Left lung (tissue), 4 donors: ENCODE measurements at regions not wholly inside any gene's neighbourhood (a gene's known extent, or its start where the extent isn't known, plus 50 kb on each side); places are given as distances from the start of the nearest gene placed in this dataset.

Experiments used
- ATAC-seq: fragments of 200-7000 bp; cut with Tn5 transposase; one replicate; pipeline ENCODE4 v1.9.1; 2020; ENCODE audit warnings: moderate library complexity
- DNase-seq, 4 donors: peaks; one replicate each; pipeline ENCODE4 v3.0.0-alpha.2; 2013 to 2020
- H3K27ac ChIP-seq, 2 donors: fragments of 200-600 bp; sonication (generic) in 1 of 2; one replicate each; pipeline versions ENCODE4 v1.5.0 to v1.8.0; 2020 to 2021
- H3K27me3 ChIP-seq, 2 donors: fragments of 200-600 bp; sonication (generic) in 1 of 2; one replicate each; pipeline versions ENCODE4 v1.5.0 to v1.8.0; 2020 to 2021
- H3K36me3 ChIP-seq, 2 donors: fragments of 200-600 bp; sonication (generic) in 1 of 2; one replicate each; pipeline versions ENCODE4 v1.5.0 to v1.8.0; 2020 to 2021
- H3K4me1 ChIP-seq, 2 donors: fragments of 200-600 bp; one replicate each; pipeline ENCODE4 v1.8.0; 2021
- H3K4me3 ChIP-seq, 2 donors: fragments of 200-600 bp; sonication (generic) in 1 of 2; one replicate each; pipeline versions ENCODE4 v1.5.0 to v1.8.0; 2020 to 2021; ENCODE audit warnings: mild to moderate bottlenecking in 1 of 2
- H3K9me3 ChIP-seq, 2 donors: fragments of 200-600 bp; sonication (generic) in 1 of 2; one replicate each; pipeline versions ENCODE4 v1.5.0 to v1.8.0; 2020 to 2021
- intact Hi-C, 2 donors: fragments of 100-400 bp; cut with DNase I; formaldehyde crosslinking; loops; one replicate each; pipeline versions ENCODE4 v1.11.2 to v1.14.2; 2022
- TF ChIP-seq, protein P1 (sequence below), 2 donors: fragments of 200-600 bp; sonication (generic) in 1 of 2; IDR thresholded peaks; one replicate each; pipeline versions ENCODE4 v1.5.0 to v1.8.0; 2021; ENCODE audit warnings: antibody characterized with exemption in 2 of 2
- donor health status: DM: no; HTN: yes; CAD: no.
- donor health status: DM: no; HTN: no; CAD: no.

DNA sequence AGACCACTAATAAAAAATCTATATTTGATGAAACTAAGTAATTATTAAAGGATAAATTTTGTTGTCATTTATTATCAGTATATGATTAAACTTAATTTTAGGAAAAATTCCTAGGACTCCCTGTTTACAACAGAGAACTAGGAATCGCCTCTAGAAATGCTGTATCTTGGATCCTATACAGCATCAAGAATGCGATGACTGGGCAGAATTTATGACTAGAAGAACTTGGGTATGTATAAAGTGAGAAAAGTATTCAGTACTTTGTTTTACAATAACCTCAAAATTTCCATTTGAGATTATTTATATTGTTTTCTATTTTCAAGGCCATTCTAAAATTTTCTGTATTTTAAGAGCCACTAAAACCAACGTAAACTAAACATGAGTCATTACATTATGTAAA, 82.3 kb upstream of the AGTR1 start:
- TF ChIP-seq, protein P1, sequence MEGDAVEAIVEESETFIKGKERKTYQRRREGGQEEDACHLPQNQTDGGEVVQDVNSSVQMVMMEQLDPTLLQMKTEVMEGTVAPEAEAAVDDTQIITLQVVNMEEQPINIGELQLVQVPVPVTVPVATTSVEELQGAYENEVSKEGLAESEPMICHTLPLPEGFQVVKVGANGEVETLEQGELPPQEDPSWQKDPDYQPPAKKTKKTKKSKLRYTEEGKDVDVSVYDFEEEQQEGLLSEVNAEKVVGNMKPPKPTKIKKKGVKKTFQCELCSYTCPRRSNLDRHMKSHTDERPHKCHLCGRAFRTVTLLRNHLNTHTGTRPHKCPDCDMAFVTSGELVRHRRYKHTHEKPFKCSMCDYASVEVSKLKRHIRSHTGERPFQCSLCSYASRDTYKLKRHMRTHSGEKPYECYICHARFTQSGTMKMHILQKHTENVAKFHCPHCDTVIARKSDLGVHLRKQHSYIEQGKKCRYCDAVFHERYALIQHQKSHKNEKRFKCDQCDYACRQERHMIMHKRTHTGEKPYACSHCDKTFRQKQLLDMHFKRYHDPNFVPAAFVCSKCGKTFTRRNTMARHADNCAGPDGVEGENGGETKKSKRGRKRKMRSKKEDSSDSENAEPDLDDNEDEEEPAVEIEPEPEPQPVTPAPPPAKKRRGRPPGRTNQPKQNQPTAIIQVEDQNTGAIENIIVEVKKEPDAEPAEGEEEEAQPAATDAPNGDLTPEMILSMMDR (IDR thresholded peaks at IDR 0.05), result no peak

DNA sequence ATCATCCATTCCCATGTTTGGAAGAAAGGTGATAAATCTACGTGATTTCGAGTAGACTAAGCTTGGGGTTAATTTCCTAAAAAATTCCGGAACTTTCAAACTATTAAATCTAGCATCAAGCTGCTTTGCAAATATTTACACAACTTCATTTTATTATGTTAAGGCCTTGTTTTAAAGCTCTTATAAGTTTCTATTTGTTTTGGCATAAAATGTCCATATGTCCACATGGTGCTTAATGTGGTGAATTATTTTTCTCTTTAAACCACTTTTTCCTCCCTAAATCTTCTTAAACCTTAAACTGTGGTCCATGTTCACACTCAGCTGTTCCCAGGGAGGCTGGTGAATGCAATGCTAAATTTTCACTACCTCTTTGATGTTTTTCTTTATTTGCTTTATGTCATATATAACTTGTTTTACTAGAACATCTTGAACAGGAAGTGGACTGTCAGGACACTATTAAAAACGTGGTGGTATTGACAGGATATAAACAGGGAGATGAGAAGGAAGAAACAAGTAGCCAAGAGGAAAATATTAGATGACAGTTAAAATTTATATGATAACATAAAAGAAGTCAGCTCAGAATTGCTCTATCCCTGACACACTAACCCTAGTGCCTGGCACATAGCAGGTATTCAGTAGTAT, 72.5 kb upstream of the AGTR1 start:
- no peak overlapping the region for H3K27ac ChIP-seq
- no peaks in the 10 kb centered on the region for H3K4me1 ChIP-seq
- no peak overlapping the region for H3K4me3 ChIP-seq
- H3K27me3 ChIP-seq, result no peaks in the 10 kb centered on the region
- DNase-seq, result no peak
- intact Hi-C loops, result no loop called here
- TF ChIP-seq, protein P1 (IDR thresholded peaks at IDR 0.05), result no peak
- ATAC-seq, result no peak
- H3K9me3 ChIP-seq, result peaks cover 0 to 8% of the 10 kb centered on the region in 2 donors
- H3K36me3 ChIP-seq, result no peaks in the 10 kb centered on the region

More for the DNA sequence above, 82.3 kb upstream of the AGTR1 start:
- ATAC-seq (no peak), DNase-seq (no peak)
- Histone ChIP-seq H3K4me1 (no peaks in the 10 kb centered on the region), H3K9me3 (no peaks in the 10 kb centered on the region), H3K4me3 (no peak overlapping the region), H3K27me3 (no peaks in the 10 kb centered on the region), H3K27ac (no peak overlapping the region), H3K36me3 (no peaks in the 10 kb centered on the region)
- intact Hi-C loops, result no loop called here

DNA sequence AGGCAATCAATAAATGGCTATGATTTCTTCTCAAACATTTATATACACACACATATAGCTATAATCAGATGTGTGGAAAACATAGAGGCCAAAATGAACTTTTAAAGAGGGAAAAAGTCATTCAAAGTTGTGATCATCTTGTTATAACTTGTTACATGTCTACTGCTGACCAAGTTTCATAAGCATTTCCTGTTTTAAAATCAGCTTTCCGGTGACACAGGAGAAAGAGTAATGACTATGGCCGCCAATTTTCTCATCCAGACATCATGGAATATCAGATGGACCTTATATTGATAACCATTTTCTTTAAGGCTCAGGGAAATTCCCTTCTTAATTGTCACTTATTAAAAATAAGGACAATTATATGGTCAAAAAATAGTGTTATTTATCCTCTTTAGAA, 71.7 kb upstream of the AGTR1 start:
- DNase-seq (no peak), ATAC-seq (no peak)
- Histone ChIP-seq H3K36me3 (no peaks in the 10 kb centered on the region), H3K4me1 (no peaks in the 10 kb centered on the region), H3K27ac (no peak overlapping the region), H3K4me3 (no peak overlapping the region), H3K9me3 (peaks cover 0 to 8% of the 10 kb centered on the region in 2 donors), H3K27me3 (no peaks in the 10 kb centered on the region)
- intact Hi-C loops, result no loop called here
- TF ChIP-seq, protein P1 (IDR thresholded peaks at IDR 0.05), result no peak

DNA sequence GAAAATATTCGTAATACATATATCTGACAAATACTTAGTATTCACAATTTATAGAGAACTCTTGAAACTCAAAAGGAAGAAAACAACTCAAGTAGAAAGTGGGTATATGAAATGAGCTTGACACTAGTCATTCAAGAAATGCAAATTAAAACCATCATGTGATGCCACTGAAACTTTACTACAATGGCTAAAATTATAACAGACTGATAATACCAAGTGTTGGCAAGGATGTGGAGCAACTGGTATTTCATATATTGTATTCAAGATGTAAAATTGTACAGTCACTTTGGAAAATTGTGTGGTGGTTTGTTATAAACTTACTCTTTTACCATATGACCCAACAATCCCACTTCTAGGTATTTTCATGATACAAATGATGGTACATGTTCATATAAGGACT, 68.7 kb upstream of the AGTR1 start:
- ATAC-seq (no peak), DNase-seq (no peak)
- no peak overlapping the region for H3K4me3 ChIP-seq
- no peak overlapping the region for H3K27ac ChIP-seq
- no peaks in the 10 kb centered on the region for H3K4me1 ChIP-seq
- TF ChIP-seq, protein P1 (IDR thresholded peaks at IDR 0.05), result no peak
- H3K36me3 ChIP-seq, result no peaks in the 10 kb centered on the region
- H3K27me3 ChIP-seq, result no peaks in the 10 kb centered on the region
- intact Hi-C loops, result no loop called here
- peaks cover 0 to 8% of the 10 kb centered on the region in 2 donors for H3K9me3 ChIP-seq

DNA sequence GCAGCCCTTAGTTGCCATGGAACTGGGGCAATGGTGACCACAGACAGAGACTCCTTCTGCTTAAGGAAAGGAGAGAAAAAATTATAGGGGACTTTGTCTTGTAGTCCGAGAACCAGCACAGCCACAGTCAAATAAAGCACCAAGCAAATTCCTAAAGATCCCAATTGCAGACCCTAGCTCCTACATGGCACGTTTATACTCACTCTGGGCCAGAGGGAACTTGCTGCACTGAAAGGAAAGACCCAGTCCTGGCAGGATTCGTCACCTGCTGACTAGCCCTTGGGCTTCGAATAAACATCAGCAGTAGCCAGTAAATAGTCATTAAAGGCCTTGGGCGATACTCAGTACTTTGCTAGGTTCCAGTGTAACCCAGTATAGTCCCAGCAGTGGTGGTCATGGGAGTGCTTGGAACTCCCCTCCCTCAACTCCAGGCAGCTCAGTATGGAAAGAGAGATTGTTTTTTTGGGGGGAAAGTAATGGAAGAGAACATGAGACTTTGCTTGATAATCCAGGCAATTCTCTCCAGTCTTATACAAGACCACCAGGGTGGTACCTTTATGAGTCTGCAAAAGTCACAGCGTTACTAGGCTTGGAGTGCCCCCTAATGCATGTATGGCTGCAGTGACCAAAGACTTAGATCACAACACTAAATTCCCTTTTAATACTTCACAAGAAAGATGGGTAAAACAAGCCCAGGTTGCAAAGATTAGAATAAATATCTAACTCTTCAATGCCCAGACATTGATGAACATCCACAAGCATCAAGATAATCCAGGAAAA, 66.4 kb upstream of the AGTR1 start:
- H3K4me3 ChIP-seq, result no peak overlapping the region
- no peak for DNase-seq
- H3K4me1 ChIP-seq, result no peaks in the 10 kb centered on the region
- peaks cover 0 to 8% of the 10 kb centered on the region in 2 donors for H3K9me3 ChIP-seq
- H3K27me3 ChIP-seq, result no peaks in the 10 kb centered on the region
- intact Hi-C loops, result no loop called here
- ATAC-seq, result no peak
- no peak overlapping the region for H3K27ac ChIP-seq
- TF ChIP-seq, protein P1 (IDR thresholded peaks at IDR 0.05), result no peak
- no peaks in the 10 kb centered on the region for H3K36me3 ChIP-seq
